Mesenchymal stem cell (in vitro differentiated cells and primary cell): ENCODE measurements at regions not wholly inside any gene's neighbourhood (a gene's known extent, or its start where the extent isn't known, plus 50 kb on each side); places are given as distances from the start of the nearest gene placed in this dataset.

Experiments
- DNase-seq: peaks from one replicate; pipeline ENCODE4 v3.0.0-alpha.2; 2013
- H2AFZ ChIP-seq: one replicate; pipeline ENCODE4 v1.6.1; 2013; ENCODE audit warnings: low read depth, mild to moderate bottlenecking, control low read depth, inconsistent platforms, low read length, moderate library complexity
- H2AK5ac ChIP-seq: 2 replicates; pipeline ENCODE4 v1.6.1; 2013; ENCODE audit warnings: low read length, moderate library complexity, mild to moderate bottlenecking, inconsistent platforms; ENCODE audit not compliant: severe bottlenecking
- H2BK120ac ChIP-seq: one replicate; pipeline ENCODE4 v1.6.1; 2013; ENCODE audit warnings: low read depth, mild to moderate bottlenecking, inconsistent platforms, low read length, moderate library complexity
- H2BK12ac ChIP-seq, 2 experiments: one replicate each; pipeline ENCODE4 v1.6.1; 2013; ENCODE audit warnings: inconsistent platforms in 2 of 2, low read length in 2 of 2, mild to moderate bottlenecking in 2 of 2, moderate library complexity in 2 of 2, control low read depth in 1 of 2
- H2BK15ac ChIP-seq: one replicate; pipeline ENCODE4 v1.6.1; 2013; ENCODE audit warnings: mild to moderate bottlenecking, low read depth, inconsistent platforms; ENCODE audit not compliant: poor library complexity, severe bottlenecking
- H2BK5ac ChIP-seq: 2 replicates; pipeline ENCODE4 v1.6.1; 2013; ENCODE audit warnings: low read depth, mild to moderate bottlenecking, low read length, control low read depth, inconsistent platforms; ENCODE audit not compliant: poor library complexity, severe bottlenecking
- H3K14ac ChIP-seq, 2 experiments: one replicate each; pipeline ENCODE4 v1.6.1; 2013; ENCODE audit warnings: inconsistent platforms in 2 of 2, low read length in 2 of 2, control low read depth in 1 of 2, mild to moderate bottlenecking in 1 of 2, moderate library complexity in 1 of 2
- H3K18ac ChIP-seq, 2 experiments: one replicate each; pipeline ENCODE4 v1.6.1; 2013; ENCODE audit warnings: inconsistent platforms in 2 of 2, low read length in 2 of 2, control low read depth in 1 of 2, low read depth in 1 of 2, mild to moderate bottlenecking in 1 of 2
- H3K23ac ChIP-seq, 2 experiments: one replicate each; pipeline ENCODE4 v1.6.1; 2013; ENCODE audit warnings: inconsistent platforms in 2 of 2, low read length in 2 of 2, mild to moderate bottlenecking in 2 of 2, moderate library complexity in 2 of 2, control low read depth in 1 of 2
- H3K27ac ChIP-seq: 2 replicates; pipeline ENCODE4 v1.5.1; 2013; ENCODE audit warnings: mild to moderate bottlenecking, moderate library complexity, low read length, control low read depth, inconsistent platforms; ENCODE audit not compliant: poor library complexity, severe bottlenecking
- H3K27me3 ChIP-seq, 2 experiments: 2 replicates each; pipeline versions ENCODE4 v1.6.1 to v1.7.0; 2013; ENCODE audit warnings: low read length in 2 of 2, mild to moderate bottlenecking in 2 of 2, moderate library complexity in 2 of 2, control low read depth in 1 of 2, inconsistent platforms in 1 of 2; ENCODE audit not compliant: control insufficient read depth in 1 of 2, insufficient read depth in 1 of 2
- H3K36me3 ChIP-seq, 2 experiments: 2 replicates each; pipeline versions ENCODE4 v1.6.1 to v1.7.0; 2013; ENCODE audit warnings: low read length in 2 of 2, control low read depth in 1 of 2, inconsistent platforms in 1 of 2, low read depth in 1 of 2, mild to moderate bottlenecking in 1 of 2; ENCODE audit not compliant: insufficient read depth in 2 of 2, control insufficient read depth in 1 of 2
- H3K4ac ChIP-seq, 2 experiments: one replicate each; pipeline ENCODE4 v1.6.1; 2013; ENCODE audit warnings: inconsistent platforms in 2 of 2, low read length in 2 of 2, mild to moderate bottlenecking in 2 of 2, moderate library complexity in 2 of 2, control low read depth in 1 of 2, low read depth in 1 of 2
- H3K4me1 ChIP-seq: 2 replicates; pipeline ENCODE4 v1.6.1; 2013; ENCODE audit warnings: low read depth, low read length, control low read depth; ENCODE audit not compliant: control insufficient read depth, insufficient read depth
- H3K4me2 ChIP-seq: 2 replicates; pipeline ENCODE4 v1.6.1; 2013; ENCODE audit warnings: low read length, mild to moderate bottlenecking, inconsistent platforms; ENCODE audit not compliant: poor library complexity, severe bottlenecking
- H3K4me3 ChIP-seq, 2 experiments: 2 replicates each; pipeline versions ENCODE4 v1.5.1 to v1.7.0; 2013; ENCODE audit warnings: low read length in 2 of 2, mild to moderate bottlenecking in 2 of 2, control low read depth in 1 of 2, low read depth in 1 of 2; ENCODE audit not compliant: insufficient read depth in 1 of 2
- H3K79me1 ChIP-seq: replicated peaks from 2 replicates; pipeline ENCODE4 v1.6.1; 2013; ENCODE audit warnings: mild to moderate bottlenecking, control low read depth, low read length, inconsistent platforms; ENCODE audit not compliant: poor library complexity, severe bottlenecking
- H3K9ac ChIP-seq: 2 replicates; pipeline ENCODE4 v1.7.0; 2013; ENCODE audit warnings: mild to moderate bottlenecking, low read length, moderate library complexity
- H3K9me3 ChIP-seq: 2 replicates; pipeline ENCODE4 v1.7.0; 2013; ENCODE audit warnings: mild to moderate bottlenecking, low read length; ENCODE audit not compliant: control insufficient read depth
- H4K8ac ChIP-seq: one replicate; pipeline ENCODE4 v1.6.1; 2013; ENCODE audit warnings: inconsistent platforms, mild to moderate bottlenecking, low read length, moderate library complexity
- H4K91ac ChIP-seq: one replicate; pipeline ENCODE4 v1.6.1; 2013; ENCODE audit warnings: mild to moderate bottlenecking, low read length, inconsistent platforms
- WGBS: methylation state at CpG from one replicate; pipeline ENCODE4 v1.1.7; 2013; ENCODE audit warnings: mixed read lengths; 5-methylcytosine and 5-hydroxymethylcytosine counted together

DNA sequence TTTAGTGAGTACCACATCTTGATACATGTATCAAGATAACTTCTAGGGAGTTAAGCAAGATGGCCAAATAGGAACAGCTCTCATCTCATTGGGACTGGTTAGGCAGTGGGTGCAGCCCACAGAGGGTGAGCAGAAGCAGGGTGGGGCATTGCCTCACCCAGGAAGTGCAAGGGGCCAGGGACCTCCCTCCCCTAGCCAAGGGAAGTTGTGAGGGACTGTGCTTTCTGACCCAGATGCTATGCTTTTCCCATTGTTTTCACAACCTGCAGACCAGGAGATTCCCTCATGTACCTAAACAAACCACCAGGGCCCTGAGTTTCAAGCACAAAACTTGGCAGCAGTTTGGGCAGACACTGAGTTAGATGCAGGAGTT lies 665.0 kb upstream of the CBLB start:
- Histone ChIP-seq H3K23ac (no peak overlapping the region), H2BK5ac (no peak overlapping the region), H2BK120ac (no peak overlapping the region)

DNA sequence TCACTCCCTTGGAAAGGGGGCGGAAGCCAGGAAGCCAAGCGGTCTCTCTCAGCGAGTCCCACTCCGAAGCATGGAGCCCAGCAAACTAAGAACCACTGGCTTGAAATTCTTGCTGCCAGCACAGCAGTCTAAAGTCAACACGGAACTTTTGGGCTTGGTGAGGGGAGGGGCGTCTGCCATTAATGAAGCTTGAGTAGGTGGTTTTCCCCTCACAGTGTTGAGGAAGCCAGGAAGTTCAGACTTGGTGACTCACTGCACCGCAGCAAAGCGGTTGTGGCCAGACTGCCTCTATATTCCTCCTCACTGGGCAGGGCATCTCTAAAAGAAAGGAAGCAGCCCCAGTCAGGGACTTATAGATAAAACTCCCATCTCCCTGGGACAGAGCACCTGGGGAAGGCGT lies 665.4 kb upstream of the CBLB start:
- no peaks in the 10 kb centered on the region for H3K9me3 ChIP-seq
- no peak overlapping the region for H2AFZ ChIP-seq
- no peak overlapping the region for H3K9ac ChIP-seq
- no peaks in the 10 kb centered on the region for H3K36me3 ChIP-seq
- H3K79me1 ChIP-seq, result no peaks in the 10 kb centered on the region
- H2BK5ac ChIP-seq, result no peak overlapping the region
- no peak overlapping the region for H2AK5ac ChIP-seq
- peak overlapping the region in 1 of 2 experiments; percentile 28 for H3K4me3 ChIP-seq
- no peak overlapping the region for H3K23ac ChIP-seq
- H4K8ac ChIP-seq, result no peak overlapping the region
- no peak overlapping the region for H2BK15ac ChIP-seq
- no peak overlapping the region for H2BK12ac ChIP-seq
- WGBS, result 78% methylated on average over 9 of the region's 9 CpGs
- H3K4me1 ChIP-seq, result peaks cover 2% of the 10 kb centered on the region
- H3K4me2 ChIP-seq, result no peak overlapping the region
- peak overlapping the region; percentile 46 for H3K27ac ChIP-seq
- DNase-seq, result peak; percentile 46
- H2BK120ac ChIP-seq, result no peak overlapping the region
- H3K18ac ChIP-seq, result no peak overlapping the region
- no peak overlapping the region for H4K91ac ChIP-seq
- H3K27me3 ChIP-seq, result no peaks in the 10 kb centered on the region
- no peak overlapping the region for H3K4ac ChIP-seq
- no peak overlapping the region for H3K14ac ChIP-seq

More for the DNA sequence above, 665.0 kb upstream of the CBLB start:
- Histone ChIP-seq H3K9me3 (no peaks in the 10 kb centered on the region), H3K27me3 (no peaks in the 10 kb centered on the region), H3K4me1 (peaks cover 2% of the 10 kb centered on the region), H3K4me2 (no peak overlapping the region), H2BK12ac (no peak overlapping the region), H3K18ac (no peak overlapping the region), H3K14ac (no peak overlapping the region), H2BK15ac (no peak overlapping the region), H3K79me1 (no peaks in the 10 kb centered on the region), H4K8ac (no peak overlapping the region), H3K36me3 (no peaks in the 10 kb centered on the region), H3K9ac (no peak overlapping the region), H2AFZ (no peak overlapping the region), H3K4ac (no peak overlapping the region), H4K91ac (no peak overlapping the region), H2AK5ac (no peak overlapping the region), H3K27ac (peak overlapping the region; percentile 46), H3K4me3 (peak overlapping the region in 1 of 2 experiments; percentile 28)
- no peak for DNase-seq

DNA sequence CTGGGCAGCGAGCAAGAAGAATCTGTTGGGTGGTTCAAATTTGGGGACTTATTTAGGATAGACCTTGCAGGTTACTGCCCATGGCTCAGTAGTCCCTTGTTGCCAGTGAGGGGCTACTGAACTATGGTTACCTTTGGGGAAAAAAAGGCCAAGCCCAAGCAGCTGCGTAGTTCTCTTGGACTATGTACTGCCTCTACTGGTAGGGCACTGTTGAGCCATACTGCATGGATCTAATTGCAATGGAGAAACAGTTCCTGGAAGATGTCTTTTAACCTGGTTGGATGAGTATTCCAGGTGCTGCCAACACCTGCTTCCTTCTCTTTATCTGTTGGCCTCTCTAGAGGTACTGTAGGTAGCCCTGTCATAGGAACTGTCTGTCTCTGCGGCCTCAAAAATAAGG lies 671.9 kb upstream of the CBLB start:
- H3K9ac ChIP-seq, result no peak overlapping the region
- H2BK15ac ChIP-seq, result no peak overlapping the region
- H3K79me1 ChIP-seq, result no peaks in the 10 kb centered on the region
- H3K4me3 ChIP-seq, result no peak overlapping the region
- H3K27me3 ChIP-seq, result no peaks in the 10 kb centered on the region
- DNase-seq, result no peak
- no peak overlapping the region for H3K23ac ChIP-seq
- 97% methylated on average over 3 of the region's 3 CpGs for WGBS
- no peak overlapping the region for H2BK5ac ChIP-seq
- peaks cover 2% of the 10 kb centered on the region for H3K4me1 ChIP-seq
- no peak overlapping the region for H4K8ac ChIP-seq
- H3K9me3 ChIP-seq, result peaks cover 9% of the 10 kb centered on the region
- H3K18ac ChIP-seq, result no peak overlapping the region
- H3K14ac ChIP-seq, result no peak overlapping the region
- no peak overlapping the region for H2BK120ac ChIP-seq
- no peak overlapping the region for H4K91ac ChIP-seq
- H3K4me2 ChIP-seq, result no peak overlapping the region
- H3K4ac ChIP-seq, result no peak overlapping the region
- H3K36me3 ChIP-seq, result no peaks in the 10 kb centered on the region
- H3K27ac ChIP-seq, result no peak overlapping the region
- no peak overlapping the region for H2AFZ ChIP-seq
- H2AK5ac ChIP-seq, result peak overlapping the region; percentile 78
- no peak overlapping the region for H2BK12ac ChIP-seq

- Histone ChIP-seq H3K23ac (no peak overlapping the region), H3K4me1 (peaks cover 2% of the 10 kb centered on the region), H3K36me3 (no peaks in the 10 kb centered on the region), H3K9me3 (peaks cover 20% of the 10 kb centered on the region), H3K4me2 (no peak overlapping the region), H2AK5ac (no peak overlapping the region), H3K14ac (no peak overlapping the region), H2BK12ac (no peak overlapping the region), H2AFZ (no peak overlapping the region), H2BK5ac (no peak overlapping the region), H3K18ac (no peak overlapping the region), H3K27ac (peak overlapping the region; percentile 29), H2BK15ac (no peak overlapping the region), H3K4me3 (no peak overlapping the region), H3K4ac (no peak overlapping the region), H3K79me1 (no peaks in the 10 kb centered on the region), H3K9ac (no peak overlapping the region), H3K27me3 (no peaks in the 10 kb centered on the region), H4K91ac (no peak overlapping the region), H2BK120ac (no peak overlapping the region), H4K8ac (no peak overlapping the region)
- whole genome bisulfite sequencing, result 83% methylated on average over 5 of the region's 6 CpGs
- DNase-seq, result no peak
Measured at GRCh38 chr3:106542101-106542769, 673.4 kb upstream of the CBLB start.
